HG03439 (cell line): ENCODE measurements at regions not wholly inside any gene's neighbourhood (a gene's known extent, or its start where the extent isn't known, plus 50 kb on each side); places are given as distances from the start of the nearest gene placed in this dataset.
"Not testable (repeated sequence)": the region's sequence is repeated elsewhere in the genome, so short reads cannot be mapped to it uniquely, and the experiment has no call there.

ENCODE experiments used
- ATAC-seq: cut with Tn5 transposase; IDR thresholded peaks from one replicate; pipeline ENCODE4 v1.9.1; 2021; ENCODE audit warnings: mild to moderate bottlenecking, moderate library complexity; ENCODE audit not compliant: unreplicated experiment

DNA sequence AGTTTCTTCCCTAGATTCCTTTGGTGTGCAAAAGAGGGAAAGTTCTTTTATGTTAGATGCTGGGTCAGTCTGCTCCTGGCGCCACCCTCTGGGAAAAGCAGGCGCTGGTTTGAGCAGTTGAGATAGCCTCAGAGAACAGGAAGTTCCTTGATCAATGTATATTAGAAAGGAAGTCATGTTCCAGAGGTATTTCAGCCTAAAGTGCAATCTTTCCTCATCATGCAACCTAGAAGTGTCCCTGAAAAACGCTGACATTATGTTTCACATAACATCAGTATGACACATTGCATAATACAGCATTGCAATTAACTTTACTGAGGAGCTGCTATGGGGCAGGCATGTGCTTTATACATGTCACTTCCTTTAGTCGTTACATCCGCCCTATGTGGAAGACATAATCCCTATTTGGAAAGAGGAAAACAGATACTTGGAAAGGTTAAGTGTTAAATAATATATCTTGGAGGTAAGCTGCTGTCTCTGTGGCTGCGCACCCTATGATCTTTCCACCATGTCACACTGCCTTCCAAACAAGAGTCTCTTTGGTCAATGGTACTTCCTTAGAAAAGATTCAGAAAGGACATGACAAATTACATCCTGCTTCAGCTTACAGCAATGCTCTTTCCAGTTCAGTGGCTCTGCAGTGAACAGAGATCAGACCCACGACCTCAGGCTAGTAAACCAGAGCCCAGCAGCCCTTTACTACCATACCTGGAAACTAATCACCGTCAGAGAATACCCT, 369.7 kb downstream of the RAD51AP2 start:
- ATAC-seq: no peak

DNA sequence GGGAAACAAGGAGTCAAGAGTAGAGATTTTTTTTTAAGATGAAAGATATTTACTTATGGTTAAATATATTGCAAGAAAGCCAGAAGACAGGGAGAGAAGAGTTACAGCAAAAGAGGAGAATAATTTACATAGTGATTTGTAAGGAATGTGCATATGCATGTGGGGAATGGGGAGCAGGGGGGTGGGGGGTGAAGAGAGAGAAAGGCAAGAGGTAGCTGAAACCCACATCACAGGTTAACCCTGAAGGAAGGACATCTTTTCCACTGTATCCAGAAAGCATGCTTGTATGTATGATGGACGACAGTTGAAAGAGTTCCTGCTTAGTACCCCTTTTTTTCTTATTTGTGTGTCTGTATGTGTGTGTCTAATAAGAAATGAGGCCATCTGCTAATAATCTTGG, 371.9 kb downstream of the RAD51AP2 start:
- no peak for ATAC-seq

DNA sequence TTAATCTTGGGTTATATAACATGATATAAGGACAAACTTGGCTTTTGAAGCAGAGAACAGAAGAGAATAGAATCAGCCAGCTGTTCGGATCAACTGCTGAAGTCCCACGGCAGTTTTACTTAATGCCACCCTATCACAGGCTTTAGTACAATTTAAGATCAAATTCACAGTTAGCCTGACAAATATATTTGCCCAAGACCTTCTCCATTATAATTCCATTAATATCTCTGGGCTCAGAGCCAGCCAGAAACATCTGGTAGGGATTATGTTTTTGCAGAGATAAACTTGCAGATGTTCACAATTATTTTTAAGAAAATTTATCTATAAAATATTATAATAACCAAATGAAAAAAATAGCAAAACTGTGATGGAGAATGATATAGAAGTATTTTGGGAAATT, 381.4 kb downstream of the RAD51AP2 start:
- ATAC-seq: no peak

DNA sequence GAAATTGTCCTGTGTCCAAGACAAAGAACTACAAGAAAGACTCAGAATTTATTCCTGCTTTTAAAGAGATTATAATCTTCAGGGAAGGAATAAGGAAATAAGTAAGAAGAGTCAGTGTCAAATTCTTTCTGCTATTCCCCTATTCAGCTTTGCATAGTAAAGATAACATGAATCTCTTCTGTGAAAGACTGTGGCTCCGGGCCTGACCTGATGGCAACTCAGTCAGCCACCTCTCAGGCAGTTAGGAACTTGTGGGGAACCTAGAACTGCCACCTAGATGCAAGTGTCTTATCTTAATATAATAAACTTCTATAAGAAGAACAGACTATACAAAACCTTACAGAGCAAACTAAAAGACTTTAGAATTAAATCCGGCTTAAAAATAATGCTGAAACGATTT, 382.0 kb downstream of the RAD51AP2 start:
- no peak for ATAC-seq

DNA sequence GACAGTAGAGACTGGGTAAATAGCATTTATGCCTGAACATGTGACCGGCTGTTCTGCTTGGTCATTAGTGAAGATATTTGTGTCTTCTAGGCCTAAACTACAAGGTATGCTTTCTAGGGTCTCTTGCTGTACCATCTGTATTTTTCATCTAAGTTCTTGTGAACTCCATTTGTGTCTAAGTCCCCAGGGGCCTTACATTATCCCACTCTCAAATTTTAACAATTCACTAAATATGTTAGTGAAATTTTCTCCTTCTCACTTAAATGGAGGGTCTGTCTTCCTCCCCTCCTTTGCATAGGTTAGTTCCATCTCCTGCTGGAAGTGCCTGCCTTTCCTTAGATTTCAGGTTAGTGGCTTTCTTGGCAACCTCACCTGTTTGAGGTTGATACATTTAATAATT, 382.6 kb downstream of the RAD51AP2 start:
- ATAC-seq: no peak

DNA sequence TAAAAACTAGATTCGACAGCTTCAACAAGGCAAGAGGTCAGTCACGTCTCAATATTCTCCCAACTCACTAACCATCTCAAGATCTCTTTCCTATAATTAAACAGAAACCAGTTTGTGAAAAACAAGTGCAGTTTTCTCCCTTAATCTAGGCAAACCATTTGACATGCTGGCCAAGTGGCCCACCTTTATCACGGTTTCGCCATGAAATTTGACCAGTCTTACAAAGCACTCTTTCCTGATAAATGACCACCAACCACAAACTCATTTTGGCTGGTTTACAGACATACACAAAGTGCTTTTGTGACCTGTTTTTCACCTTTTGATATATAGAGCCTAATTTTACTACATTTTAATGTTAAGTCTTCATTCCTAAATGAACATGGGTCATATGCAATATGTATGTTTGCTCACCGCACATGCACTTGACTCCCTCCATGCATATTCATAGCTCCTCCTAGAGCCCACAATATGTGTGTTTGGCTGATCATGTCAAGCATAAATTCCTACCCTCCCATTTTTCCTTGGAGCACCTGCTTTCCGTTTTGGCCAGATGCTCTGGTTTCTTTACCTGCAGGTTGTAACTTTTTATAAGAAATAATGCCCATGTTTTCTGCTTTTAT, 385.1 kb downstream of the RAD51AP2 start:
- ATAC-seq: no peak

DNA sequence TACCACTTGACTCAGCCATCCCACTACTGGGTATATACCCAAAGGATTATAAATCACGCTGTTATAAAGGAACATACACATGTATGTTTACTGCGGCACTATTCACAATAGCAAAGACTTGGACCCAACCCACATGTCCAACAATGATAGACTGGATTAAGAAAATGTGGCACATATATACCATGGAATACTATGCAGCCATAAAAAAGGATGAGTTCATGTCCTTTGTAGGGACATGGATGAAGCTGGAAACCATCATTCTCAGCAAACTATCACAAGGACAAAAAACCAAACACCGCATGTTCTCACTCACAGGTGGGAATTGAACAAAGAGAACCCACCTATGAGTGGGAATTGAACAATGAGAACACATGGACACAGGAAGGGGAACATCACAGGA, 387.6 kb downstream of the RAD51AP2 start:
- ATAC-seq: not testable (repeated sequence)

DNA sequence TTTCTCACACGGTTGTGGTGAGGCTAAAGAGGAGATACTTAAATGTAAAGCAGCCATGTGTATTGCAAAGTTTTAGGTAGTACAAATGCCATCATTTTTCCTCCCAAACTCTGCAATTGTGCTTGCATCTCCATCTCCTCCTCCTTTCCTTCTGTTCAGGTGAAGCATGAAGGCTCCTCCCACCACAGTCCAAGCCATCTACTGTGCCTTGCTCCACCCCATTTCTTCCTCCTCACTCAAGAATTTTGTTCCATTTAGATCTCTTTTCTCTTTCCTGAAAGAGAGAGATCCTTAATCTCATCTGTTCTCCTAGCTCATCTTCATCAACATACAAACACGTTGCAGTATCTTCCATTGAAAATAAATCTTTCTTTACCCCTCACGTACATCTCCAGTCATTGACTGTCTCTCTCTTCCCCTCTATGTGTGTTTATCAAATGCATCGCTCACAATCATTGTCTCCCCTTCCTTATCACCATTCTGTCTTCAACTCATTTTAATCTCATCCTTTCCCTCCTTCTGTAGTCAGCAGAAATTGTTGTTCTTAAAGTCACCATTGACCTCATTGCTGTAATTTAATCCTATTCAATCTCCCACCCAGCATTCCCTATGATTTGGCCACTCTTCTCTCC, 392.1 kb downstream of the RAD51AP2 start:
- ATAC-seq: no peak

DNA sequence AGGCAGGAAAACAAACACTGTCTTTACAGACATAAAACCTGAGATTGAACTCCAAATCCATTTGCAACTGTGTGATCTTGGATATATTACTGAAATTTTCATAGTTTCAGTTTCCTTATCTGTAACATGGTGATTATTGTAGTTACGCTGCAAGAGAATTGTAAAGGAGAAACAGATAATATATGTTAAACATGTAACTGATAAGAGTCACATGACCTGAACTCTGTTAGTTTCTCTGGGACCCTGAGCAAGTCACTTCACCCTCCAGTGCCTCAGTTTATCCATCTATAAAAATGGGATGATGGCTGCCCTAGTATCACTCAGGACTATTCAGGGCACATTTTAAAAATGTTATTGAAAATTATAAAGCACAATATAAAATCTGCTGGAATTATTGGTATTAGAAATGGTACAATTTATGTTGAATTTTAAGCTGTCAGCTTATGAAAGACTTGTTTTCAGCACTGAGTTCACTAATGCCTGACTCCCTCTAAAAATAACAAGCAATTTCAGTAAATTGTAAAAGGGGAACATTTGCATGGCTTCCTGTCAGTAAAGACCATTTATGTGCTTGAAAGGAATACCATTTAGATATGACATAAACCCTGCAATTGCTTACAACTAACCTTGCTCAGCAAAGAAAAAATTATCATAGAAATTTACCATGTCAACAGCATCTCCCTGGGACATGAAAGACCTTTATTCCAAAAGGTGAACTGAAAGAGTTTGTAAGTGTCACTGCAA, 393.5 kb downstream of the RAD51AP2 start:
- ATAC-seq: no peak

DNA sequence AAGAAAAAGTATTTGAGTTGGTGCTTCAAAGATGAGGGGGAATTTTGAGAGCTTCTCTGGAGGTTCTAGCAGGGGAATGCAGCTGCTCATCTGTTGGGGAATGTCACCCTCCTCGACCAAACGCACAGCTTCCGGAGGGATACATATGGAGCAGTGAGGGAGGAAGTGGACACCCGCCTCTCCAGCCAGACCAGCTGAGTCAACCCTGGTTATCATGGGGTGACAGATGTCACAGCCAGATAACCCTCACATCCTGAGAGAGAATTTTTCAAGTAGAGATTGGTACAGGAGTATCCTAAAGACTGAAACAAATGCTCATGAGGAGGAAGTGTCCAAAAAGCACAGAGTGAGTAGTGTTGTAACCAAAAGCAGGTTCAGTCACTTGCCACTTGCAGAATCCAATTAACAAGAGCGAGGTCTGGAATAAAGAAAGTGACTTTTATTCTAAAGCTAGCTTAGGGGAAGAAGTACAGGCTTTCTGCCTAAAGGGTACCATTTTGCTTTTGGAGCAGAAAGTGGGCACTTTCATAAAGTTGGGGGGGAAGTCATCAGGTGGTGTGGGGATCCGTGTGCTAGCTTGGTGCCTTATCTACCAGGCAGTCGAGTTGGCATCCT, 395.2 kb downstream of the RAD51AP2 start:
- no peak for ATAC-seq

DNA sequence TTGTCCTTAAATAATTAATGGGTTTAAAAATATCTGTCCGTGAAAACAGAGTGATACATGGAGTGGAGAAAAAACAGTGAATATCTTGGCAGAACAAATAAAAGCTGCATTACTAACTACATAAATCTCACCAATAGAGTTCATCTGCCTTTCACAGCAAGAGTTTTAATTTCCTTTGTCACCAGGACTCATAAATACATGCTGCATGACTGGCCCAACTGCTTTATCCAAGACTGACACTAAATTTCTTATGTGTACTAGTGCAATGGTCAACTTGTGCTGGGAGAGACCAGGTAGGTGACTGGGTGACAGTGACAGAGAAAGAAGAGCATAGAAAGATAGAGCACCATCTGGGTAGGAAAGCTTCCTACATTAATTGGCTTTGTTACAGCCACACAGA, 402.8 kb downstream of the RAD51AP2 start:
- ATAC-seq: no peak

DNA sequence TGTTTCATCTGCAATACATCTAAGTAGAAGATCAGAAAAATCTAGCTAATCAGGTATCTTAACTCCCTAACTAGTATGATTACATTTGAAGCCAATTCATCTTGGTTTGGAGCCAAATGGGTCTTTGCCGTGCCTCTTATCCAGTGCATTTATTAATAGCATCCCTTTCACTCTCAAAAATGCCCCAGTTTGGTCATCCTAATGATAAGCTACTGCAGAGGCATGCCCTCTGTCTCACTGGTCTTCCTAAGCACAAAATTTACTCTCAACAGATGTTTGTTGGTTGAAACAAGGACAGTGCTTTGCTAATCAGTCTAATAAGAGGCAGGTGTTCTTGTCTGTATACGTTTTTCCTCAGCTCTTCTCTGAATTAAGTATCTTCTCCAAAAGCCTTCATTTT, 403.2 kb downstream of the RAD51AP2 start:
- ATAC-seq: no peak

DNA sequence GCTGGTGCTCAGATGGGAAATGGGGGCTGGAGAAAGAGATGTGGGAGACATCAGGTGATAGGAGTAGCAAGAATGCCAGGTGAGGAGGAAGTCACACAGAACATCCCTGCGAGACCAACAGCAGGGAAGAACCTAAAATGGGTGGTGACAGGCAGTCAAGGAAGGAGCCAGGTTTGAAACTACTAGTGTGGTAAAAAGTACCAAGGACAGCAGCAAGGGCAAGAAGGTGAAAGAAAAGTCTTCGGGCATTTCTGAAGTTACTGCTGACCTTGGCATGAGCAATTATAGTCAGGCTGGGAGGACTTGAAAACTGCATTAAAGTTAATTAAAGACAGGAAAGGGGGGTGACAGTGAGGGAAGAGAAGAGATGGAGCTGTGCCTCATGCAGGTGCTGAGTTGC, 410.4 kb downstream of the RAD51AP2 start:
- ATAC-seq: no peak

DNA sequence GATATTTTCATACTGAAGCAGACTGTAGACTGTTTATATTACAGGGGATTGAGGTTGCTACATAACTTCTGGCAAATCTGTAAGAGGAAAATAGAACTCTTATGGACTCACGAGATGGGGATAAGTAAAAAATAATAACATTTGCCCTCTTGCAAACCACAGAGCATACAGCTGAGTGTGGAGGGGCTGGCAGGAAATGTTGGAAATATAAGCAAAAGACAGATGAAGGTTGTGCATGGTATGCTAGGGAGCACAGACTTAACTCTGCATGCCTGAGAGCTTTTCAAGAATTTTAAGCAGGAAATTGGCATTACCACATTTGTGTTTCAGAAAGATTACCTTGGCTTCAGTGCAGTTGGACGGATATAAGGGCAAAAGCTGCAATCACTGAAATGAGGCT, 411.1 kb downstream of the RAD51AP2 start:
- ATAC-seq: no peak

DNA sequence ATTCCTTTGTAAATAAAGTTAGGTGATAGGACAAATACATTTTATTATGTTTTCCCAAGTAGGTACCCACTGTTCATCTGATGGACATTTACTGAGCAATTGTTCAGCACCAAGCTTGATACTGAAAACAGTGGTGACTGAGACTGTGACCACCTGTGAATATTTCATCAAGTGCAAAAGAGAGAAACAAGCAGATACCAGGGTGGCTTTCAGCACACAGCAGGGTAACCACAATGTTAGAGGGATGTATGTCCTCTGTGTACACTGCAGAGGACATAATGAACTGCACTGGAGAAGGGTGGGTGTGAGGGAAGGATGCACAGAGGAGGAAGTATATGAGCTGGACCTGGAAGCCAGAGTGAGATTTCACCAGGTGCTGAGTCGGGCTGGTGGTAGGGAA, 411.8 kb downstream of the RAD51AP2 start:
- no peak for ATAC-seq

DNA sequence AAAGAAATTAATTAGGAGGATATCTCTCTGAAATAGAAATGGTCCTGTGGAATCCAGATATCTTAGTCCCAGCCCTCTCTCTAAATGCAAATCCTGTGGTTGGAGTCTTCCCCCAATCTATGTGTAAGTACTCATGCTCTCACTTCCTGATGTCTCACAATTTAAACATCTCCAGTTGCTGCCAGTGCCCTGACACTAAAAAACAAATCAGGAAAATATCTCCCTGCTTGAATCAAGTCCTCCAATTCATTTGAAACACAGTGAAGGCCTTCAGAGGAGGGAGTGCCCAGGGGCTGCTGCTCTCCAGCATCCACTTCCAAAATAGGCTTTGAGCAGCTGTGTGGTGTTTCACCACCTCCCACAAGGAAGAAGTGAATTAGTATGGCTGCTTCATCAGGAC, 413.8 kb downstream of the RAD51AP2 start:
- no peak for ATAC-seq

DNA sequence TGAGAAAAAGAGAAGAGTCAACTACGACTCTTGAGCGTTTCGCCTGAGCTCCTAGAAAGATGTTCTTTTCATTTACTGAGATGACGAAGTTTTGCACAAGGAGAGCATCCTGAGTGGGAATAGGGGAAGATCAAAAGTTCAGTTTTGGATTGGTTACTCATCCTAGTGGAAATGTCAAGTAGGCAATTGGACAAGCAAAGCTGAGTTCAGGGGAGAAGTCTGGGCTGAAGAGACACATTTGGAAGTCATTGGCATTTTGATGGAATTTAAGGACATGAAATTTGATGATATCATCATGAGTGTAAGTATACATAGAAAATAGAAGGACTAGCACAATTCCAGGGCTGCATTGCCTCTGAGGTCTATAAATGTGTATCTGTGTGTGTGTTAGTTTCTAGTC, 416.6 kb downstream of the RAD51AP2 start:
- ATAC-seq: no peak

DNA sequence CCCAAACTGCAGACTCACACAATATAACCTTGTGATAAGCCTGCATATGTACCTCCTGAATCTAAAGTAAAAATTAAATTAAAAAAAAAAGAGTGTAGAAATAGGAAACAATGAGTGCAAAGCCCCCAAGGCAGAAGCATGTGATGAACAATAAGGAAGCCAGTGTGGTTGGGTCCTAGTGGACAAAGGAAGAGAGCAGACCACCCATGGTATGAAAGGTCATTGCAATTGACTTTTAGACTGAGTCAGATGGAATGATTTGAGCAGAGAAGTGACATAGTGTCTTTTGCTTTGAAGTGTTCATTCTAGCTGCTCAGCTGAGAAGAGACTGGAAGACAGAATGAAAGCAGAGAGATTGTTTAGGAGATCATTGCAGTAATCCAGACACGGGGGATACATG, 417.1 kb downstream of the RAD51AP2 start:
- ATAC-seq: no peak

DNA sequence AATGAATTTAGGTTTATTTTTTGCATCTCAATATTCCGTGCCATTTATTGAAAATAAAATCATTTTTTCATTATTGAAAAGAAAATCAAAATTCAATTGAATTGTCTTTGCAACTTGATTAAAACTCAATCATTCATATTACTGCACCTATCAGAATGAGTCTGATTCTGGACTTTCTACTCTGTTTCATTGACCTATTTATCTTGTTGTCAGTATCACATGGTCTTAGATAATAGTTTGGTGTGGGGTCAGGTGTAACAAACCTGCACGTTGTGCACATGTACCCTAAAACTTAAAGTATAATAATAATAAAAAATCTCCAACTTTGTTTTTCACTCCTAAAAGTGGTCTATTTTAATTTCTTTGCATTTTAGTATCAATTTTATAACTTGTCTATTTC, 422.9 kb downstream of the RAD51AP2 start:
- no peak for ATAC-seq

DNA sequence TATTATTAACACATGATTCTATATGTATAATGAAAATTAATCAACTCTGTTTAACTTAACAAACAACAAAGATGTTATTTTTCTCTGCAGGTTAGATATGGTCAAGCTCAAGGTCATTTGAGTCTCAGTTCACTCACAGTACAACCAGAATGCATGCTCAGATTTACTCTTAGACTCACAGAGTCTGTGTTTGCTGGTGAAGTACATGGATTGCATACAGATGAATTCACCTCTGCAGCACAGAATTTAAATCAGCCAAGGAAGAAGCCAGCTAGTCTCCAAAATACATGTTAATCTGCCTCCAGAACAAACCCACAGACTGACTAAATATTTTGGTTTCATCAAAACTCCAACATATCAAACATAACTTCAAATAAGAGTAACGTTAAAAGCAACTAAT, 424.5 kb downstream of the RAD51AP2 start:
- no peak for ATAC-seq

DNA sequence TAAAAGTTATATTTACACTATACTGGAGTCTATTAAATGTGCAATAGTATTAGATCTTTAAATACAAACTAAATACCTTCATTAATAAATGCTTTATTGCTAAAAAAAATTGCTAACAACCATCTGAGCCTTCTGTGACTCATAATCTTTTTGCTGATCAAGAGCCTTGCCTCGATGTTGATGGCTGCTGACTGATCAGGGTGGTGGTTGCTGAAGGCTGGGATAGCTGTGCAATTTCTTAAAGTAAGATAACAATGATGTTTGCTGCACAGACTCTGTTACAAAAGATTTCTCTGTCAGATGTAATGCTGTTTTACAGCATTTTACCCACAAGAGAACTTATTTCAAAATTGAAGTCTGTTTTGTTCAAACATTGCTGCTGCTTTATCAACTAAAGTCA, 421.4 kb upstream of the CYRIA start:
- ATAC-seq: no peak
